Heart left ventricle (tissue), 13 donors: ENCODE measurements at regions not wholly inside any gene's neighbourhood (a gene's known extent, or its start where the extent isn't known, plus 50 kb on each side); places are given as distances from the start of the nearest gene placed in this dataset.

ENCODE experiments used
- POLR2A ChIP-seq, 2 donors: fragments of 450-650 bp; IDR thresholded peaks; one replicate each; pipeline ENCODE4 v1.6.1; 2017; ENCODE audit warnings: antibody characterized with exemption in 2 of 2, mild to moderate bottlenecking in 2 of 2, moderate library complexity in 2 of 2
- TF ChIP-seq, protein P1 (sequence below), 12 donors: fragments of 200-600 bp; sonication (generic) in 4 of 12; IDR thresholded peaks; one replicate each; pipeline versions ENCODE4 v1.5.0 to v1.8.0; 2018 to 2022; ENCODE audit warnings: antibody characterized with exemption in 12 of 12, mild to moderate bottlenecking in 5 of 12
- donor health status: ischemic (EF 13 %, LVEDD 7.1; RV severe dilation, severe dysfunction).
- donor health status: DM: no; HTN: yes; CAD: no.
- donor health status: DM: no; HTN: no; CAD: no.
- donor health status: ischemic (EF 25% LVEDD 6.9; RV normal size, moderate dysfunction).
- donor health status: ischemic (EF 25% LVEDD 5.7; RV mildly dilated, moderate dysfunction).
- donor health status: ischemic (EF 35%, LVEDD 5.7; RV mildly dilated, moderate dysfunction).
- donor health status: nonischemic (EF 11% LVEDD 7.7; RV severe dilation, severe dysfunction).
- donor health status: DM: yes; HTN: yes; CAD: no.
- donor health status: PGD.
- donor health status: ischemic (EF 29% LVEDD 5.4; RV normal size, mild dysfunction).
- donor health status: nonischemic (EF 23%, LVEDD 6.1; RV moderate dilation, normal function).

DNA sequence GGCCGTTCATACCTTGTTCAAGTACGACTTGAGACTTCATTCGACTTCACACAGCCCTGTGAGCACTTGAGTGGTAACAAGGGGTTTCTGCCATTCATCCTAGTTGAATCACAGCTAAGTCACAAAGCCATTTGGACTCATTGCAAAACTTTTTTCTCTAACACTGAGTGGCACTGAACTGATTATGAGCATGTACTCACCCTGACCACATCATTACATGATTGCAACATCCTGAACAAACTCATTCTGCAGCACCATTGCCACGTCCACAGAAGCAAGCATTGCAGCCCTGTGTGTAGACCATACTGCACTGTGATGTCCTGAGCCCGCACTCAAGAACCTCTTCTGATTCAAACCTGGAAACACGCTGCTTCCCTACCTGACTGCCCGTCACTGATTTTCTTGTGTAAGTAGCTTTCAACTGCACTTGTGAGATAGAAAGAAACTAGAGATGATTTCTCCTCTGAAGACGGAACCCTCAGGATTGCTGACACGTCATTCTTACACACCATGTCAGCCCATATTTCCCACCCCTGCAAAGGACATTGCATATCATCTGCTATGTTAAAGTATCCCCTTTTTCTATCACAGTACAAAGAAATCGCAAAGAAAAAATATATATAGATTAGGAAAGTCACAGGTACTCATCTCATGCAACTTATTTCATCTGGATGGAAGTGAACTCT lies 81.6 kb downstream of the C6orf118 start:
- TF ChIP-seq, protein P1, sequence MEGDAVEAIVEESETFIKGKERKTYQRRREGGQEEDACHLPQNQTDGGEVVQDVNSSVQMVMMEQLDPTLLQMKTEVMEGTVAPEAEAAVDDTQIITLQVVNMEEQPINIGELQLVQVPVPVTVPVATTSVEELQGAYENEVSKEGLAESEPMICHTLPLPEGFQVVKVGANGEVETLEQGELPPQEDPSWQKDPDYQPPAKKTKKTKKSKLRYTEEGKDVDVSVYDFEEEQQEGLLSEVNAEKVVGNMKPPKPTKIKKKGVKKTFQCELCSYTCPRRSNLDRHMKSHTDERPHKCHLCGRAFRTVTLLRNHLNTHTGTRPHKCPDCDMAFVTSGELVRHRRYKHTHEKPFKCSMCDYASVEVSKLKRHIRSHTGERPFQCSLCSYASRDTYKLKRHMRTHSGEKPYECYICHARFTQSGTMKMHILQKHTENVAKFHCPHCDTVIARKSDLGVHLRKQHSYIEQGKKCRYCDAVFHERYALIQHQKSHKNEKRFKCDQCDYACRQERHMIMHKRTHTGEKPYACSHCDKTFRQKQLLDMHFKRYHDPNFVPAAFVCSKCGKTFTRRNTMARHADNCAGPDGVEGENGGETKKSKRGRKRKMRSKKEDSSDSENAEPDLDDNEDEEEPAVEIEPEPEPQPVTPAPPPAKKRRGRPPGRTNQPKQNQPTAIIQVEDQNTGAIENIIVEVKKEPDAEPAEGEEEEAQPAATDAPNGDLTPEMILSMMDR (IDR thresholded peaks at IDR 0.05): no peak
- no peak for TF ChIP-seq POLR2A (IDR thresholded peaks at IDR 0.05)
